Cardiac fibroblast (primary cell): ENCODE measurements at regions not wholly inside any gene's neighbourhood (a gene's known extent, or its start where the extent isn't known, plus 50 kb on each side); places are given as distances from the start of the nearest gene placed in this dataset.
A peak's percentile ranks its signal among the peaks of the same experiment; 100 is the strongest.

Source experiments
- DNase-seq, 2 donors: peaks; one replicate each; pipeline versions ENCODE4 v3.0.0 to v3.0.0-alpha.2; 2010; ENCODE audit warnings: low read depth in 2 of 2
- H3K4me3 ChIP-seq, 2 donors: replicated peaks in 1 of 2; 1 replicate in 1 of 2; 2 replicates in 1 of 2; pipeline ENCODE4 v1.5.1; 2011; ENCODE audit warnings: low read depth in 2 of 2, low read length in 2 of 2, mild to moderate bottlenecking in 2 of 2, moderate library complexity in 1 of 2
- CTCF ChIP-seq: IDR thresholded peaks from one replicate; pipeline ENCODE4 v1.5.1; 2011; ENCODE audit warnings: low read depth, mild to moderate bottlenecking, low read length, inconsistent platforms

GRCh38 chr18:2112435-2113045, 458.8 kb downstream of the METTL4 start:
- DNase-seq: peak in 1 of 2 donors; percentile 3
- no peak overlapping the region for H3K4me3 ChIP-seq
- TF ChIP-seq CTCF: no peak

GRCh38 chr18:2114289-2114688, 457.0 kb downstream of the METTL4 start:
- no peak for DNase-seq
- no peak for TF ChIP-seq CTCF
- no peak overlapping the region for H3K4me3 ChIP-seq

GRCh38 chr18:2114765-2115164, 456.5 kb downstream of the METTL4 start:
- TF ChIP-seq CTCF: no peak
- H3K4me3 ChIP-seq: no peak overlapping the region
- DNase-seq: no peak

GRCh38 chr18:2121224-2121623, 450.1 kb downstream of the METTL4 start:
- no peak overlapping the region for H3K4me3 ChIP-seq
- TF ChIP-seq CTCF: no peak
- no peak for DNase-seq

- no peak for DNase-seq
- no peak for TF ChIP-seq CTCF
- no peak overlapping the region for H3K4me3 ChIP-seq
These were observed 448.2 kb downstream of the METTL4 start for GRCh38 chr18:2123077-2123476.

- no peak for TF ChIP-seq CTCF
- no peak overlapping the region for H3K4me3 ChIP-seq
- DNase-seq: no peak
These were observed 436.9 kb downstream of the METTL4 start for GRCh38 chr18:2134364-2134763.

GRCh38 chr18:2135309-2135708, 436.0 kb downstream of the METTL4 start:
- DNase-seq: no peak
- H3K4me3 ChIP-seq: no peak overlapping the region
- no peak for TF ChIP-seq CTCF
